ENCODE measurements at regions not wholly inside any gene's neighbourhood (a gene's known extent, or its start where the extent isn't known, plus 50 kb on each side); places are given as distances from the start of the nearest gene placed in this dataset.
A peak's percentile ranks its signal among the peaks of the same experiment; 100 is the strongest.

- Histone ChIP-seq H3K36me3 (replicated peaks) (no peaks in the 10 kb centered on the region), H3K27me3 (ENCODE audit: low read depth) (no peaks in the 10 kb centered on the region), H3K4me1 (no peaks in the 10 kb centered on the region), H3K4me3 (no peak overlapping the region), H3K9me3 (no peaks in the 10 kb centered on the region)
- DNase-seq (ENCODE audit: low spot score in 2 of 2), result no peak
- in situ Hi-C loops (cut with MboI; ENCODE audit: low sequenced_read_pairs), result no loop called here
Measured at GRCh38 chr5:173456751-173457171, 128.5 kb upstream of the STC2 start.

GRCh38 chr5:173456181-173456580, 128.0 kb upstream of the STC2 start:
- Histone ChIP-seq H3K4me3 (no peak overlapping the region), H3K27me3 (ENCODE audit: low read depth) (no peaks in the 10 kb centered on the region), H3K4me1 (no peaks in the 10 kb centered on the region), H3K36me3 (replicated peaks) (no peaks in the 10 kb centered on the region), H3K9me3 (no peaks in the 10 kb centered on the region)
- in situ Hi-C loops (cut with MboI; ENCODE audit: low sequenced_read_pairs), result no loop called here
- DNase-seq (ENCODE audit: low spot score in 2 of 2), result no peak

GRCh38 chr5:173455599-173455957, 127.4 kb upstream of the STC2 start:
- no peak for DNase-seq (ENCODE audit: low spot score in 2 of 2)
- Histone ChIP-seq H3K36me3 (replicated peaks) (no peaks in the 10 kb centered on the region), H3K4me1 (no peaks in the 10 kb centered on the region), H3K27me3 (ENCODE audit: low read depth) (no peaks in the 10 kb centered on the region), H3K4me3 (no peak overlapping the region), H3K9me3 (no peaks in the 10 kb centered on the region)
- in situ Hi-C loops (cut with MboI; ENCODE audit: low sequenced_read_pairs), result no loop called here

- Histone ChIP-seq H3K9me3 (no peaks in the 10 kb centered on the region), H3K4me1 (no peaks in the 10 kb centered on the region), H3K27me3 (ENCODE audit: low read depth) (no peaks in the 10 kb centered on the region), H3K36me3 (replicated peaks) (no peaks in the 10 kb centered on the region), H3K4me3 (no peak overlapping the region)
- DNase-seq (ENCODE audit: low spot score in 2 of 2), result no peak
- in situ Hi-C loops (cut with MboI; ENCODE audit: low sequenced_read_pairs), result no loop called here
Measured at GRCh38 chr5:173454736-173455598, 126.8 kb upstream of the STC2 start.

GRCh38 chr5:173454361-173454735, 126.1 kb upstream of the STC2 start:
- Histone ChIP-seq H3K36me3 (replicated peaks) (no peaks in the 10 kb centered on the region), H3K4me3 (no peak overlapping the region), H3K4me1 (no peaks in the 10 kb centered on the region), H3K9me3 (no peaks in the 10 kb centered on the region), H3K27me3 (ENCODE audit: low read depth) (no peaks in the 10 kb centered on the region)
- in situ Hi-C loops (cut with MboI; ENCODE audit: low sequenced_read_pairs), result no loop called here
- no peak for DNase-seq (ENCODE audit: low spot score in 2 of 2)

GRCh38 chr5:173453167-173453566, 125.0 kb upstream of the STC2 start:
- no peak for DNase-seq (ENCODE audit: low spot score in 2 of 2)
- in situ Hi-C loops (cut with MboI; ENCODE audit: low sequenced_read_pairs), result no loop called here
- H3K36me3 ChIP-seq (replicated peaks), result no peaks in the 10 kb centered on the region
- H3K4me1 ChIP-seq, result no peaks in the 10 kb centered on the region
- no peaks in the 10 kb centered on the region for H3K27me3 ChIP-seq (ENCODE audit: low read depth)
- no peak overlapping the region for H3K4me3 ChIP-seq
- no peaks in the 10 kb centered on the region for H3K9me3 ChIP-seq

- in situ Hi-C loops (cut with MboI; ENCODE audit: low sequenced_read_pairs), result no loop called here
- Histone ChIP-seq H3K4me3 (no peak overlapping the region), H3K9me3 (no peaks in the 10 kb centered on the region), H3K27me3 (ENCODE audit: low read depth) (no peaks in the 10 kb centered on the region), H3K36me3 (replicated peaks) (no peaks in the 10 kb centered on the region), H3K4me1 (no peaks in the 10 kb centered on the region)
- no peak for DNase-seq (ENCODE audit: low spot score in 2 of 2)
Measured at GRCh38 chr5:173452119-173452905, 124.1 kb upstream of the STC2 start.

GRCh38 chr5:173451651-173452050, 123.4 kb upstream of the STC2 start:
- no peaks in the 10 kb centered on the region for H3K27me3 ChIP-seq (ENCODE audit: low read depth)
- no peaks in the 10 kb centered on the region for H3K36me3 ChIP-seq (replicated peaks)
- no peaks in the 10 kb centered on the region for H3K9me3 ChIP-seq
- H3K4me3 ChIP-seq, result no peak overlapping the region
- DNase-seq (ENCODE audit: low spot score in 2 of 2), result no peak
- in situ Hi-C loops (cut with MboI; ENCODE audit: low sequenced_read_pairs), result no loop called here
- no peaks in the 10 kb centered on the region for H3K4me1 ChIP-seq

- in situ Hi-C loops (cut with MboI; ENCODE audit: low sequenced_read_pairs), result no loop called here
- H3K4me3 ChIP-seq, result no peak overlapping the region
- H3K36me3 ChIP-seq (replicated peaks), result no peaks in the 10 kb centered on the region
- no peaks in the 10 kb centered on the region for H3K9me3 ChIP-seq
- no peaks in the 10 kb centered on the region for H3K4me1 ChIP-seq
- DNase-seq (ENCODE audit: low spot score in 2 of 2), result peak; percentile 31 to 35
- H3K27me3 ChIP-seq (ENCODE audit: low read depth), result no peaks in the 10 kb centered on the region
Measured at GRCh38 chr5:173451031-173451430, 122.8 kb upstream of the STC2 start.

- Histone ChIP-seq H3K36me3 (replicated peaks) (no peaks in the 10 kb centered on the region), H3K27me3 (ENCODE audit: low read depth) (no peaks in the 10 kb centered on the region), H3K9me3 (no peaks in the 10 kb centered on the region), H3K4me3 (no peak overlapping the region), H3K4me1 (no peaks in the 10 kb centered on the region)
- no peak for DNase-seq (ENCODE audit: low spot score in 2 of 2)
- in situ Hi-C loops (cut with MboI; ENCODE audit: low sequenced_read_pairs), result no loop called here
Measured at GRCh38 chr5:173450188-173450587, 122.0 kb upstream of the STC2 start.

GRCh38 chr5:173448856-173449255, 120.6 kb upstream of the STC2 start:
- Histone ChIP-seq H3K4me3 (no peak overlapping the region), H3K36me3 (replicated peaks) (no peaks in the 10 kb centered on the region), H3K9me3 (no peaks in the 10 kb centered on the region), H3K4me1 (no peaks in the 10 kb centered on the region), H3K27me3 (ENCODE audit: low read depth) (no peaks in the 10 kb centered on the region)
- no peak for DNase-seq (ENCODE audit: low spot score in 2 of 2)
- in situ Hi-C loops (cut with MboI; ENCODE audit: low sequenced_read_pairs), result no loop called here

GRCh38 chr5:173443971-173444370, 115.8 kb upstream of the STC2 start:
- no peak for DNase-seq (ENCODE audit: low spot score in 2 of 2)
- H3K4me1 ChIP-seq, result no peaks in the 10 kb centered on the region
- in situ Hi-C loops (cut with MboI; ENCODE audit: low sequenced_read_pairs), result no loop called here
- H3K4me3 ChIP-seq, result no peak overlapping the region
- H3K9me3 ChIP-seq, result no peaks in the 10 kb centered on the region
- H3K27me3 ChIP-seq (ENCODE audit: low read depth), result no peaks in the 10 kb centered on the region
- H3K36me3 ChIP-seq (replicated peaks), result no peaks in the 10 kb centered on the region

GRCh38 chr5:173441053-173441628, 112.9 kb upstream of the STC2 start:
- H3K27me3 ChIP-seq (ENCODE audit: low read depth), result no peaks in the 10 kb centered on the region
- H3K4me3 ChIP-seq, result no peak overlapping the region
- in situ Hi-C loops (cut with MboI; ENCODE audit: low sequenced_read_pairs), result no loop called here

GRCh38 chr5:173438951-173439350, 110.7 kb upstream of the STC2 start:
- Histone ChIP-seq H3K9me3 (no peaks in the 10 kb centered on the region), H3K4me3 (no peak overlapping the region), H3K36me3 (replicated peaks) (no peaks in the 10 kb centered on the region), H3K4me1 (no peaks in the 10 kb centered on the region), H3K27me3 (ENCODE audit: low read depth) (no peaks in the 10 kb centered on the region)
- in situ Hi-C loops (cut with MboI; ENCODE audit: low sequenced_read_pairs), result no loop called here
- DNase-seq (ENCODE audit: low spot score in 2 of 2), result no peak

More at GRCh38 chr5:173441053-173441628, 112.9 kb upstream of the STC2 start:
- Histone ChIP-seq H3K36me3 (replicated peaks) (no peaks in the 10 kb centered on the region), H3K9me3 (no peaks in the 10 kb centered on the region), H3K4me1 (no peaks in the 10 kb centered on the region)
- no peak for DNase-seq (ENCODE audit: low spot score in 2 of 2)
